Psoas muscle (tissue), 7 donors: ENCODE measurements at regions not wholly inside any gene's neighbourhood (a gene's known extent, or its start where the extent isn't known, plus 50 kb on each side); places are given as distances from the start of the nearest gene placed in this dataset.

Source experiments
- ATAC-seq, 4 donors: fragments of 200-7000 bp; cut with Tn5 transposase; one replicate each; pipeline ENCODE4 v1.9.1; 2020; ENCODE audit warnings: moderate library complexity in 3 of 4, mild to moderate bottlenecking in 2 of 4
- DNase-seq, 2 donors: peaks; one replicate each; pipeline ENCODE4 v3.0.0-alpha.2; 2020
- H3K27ac ChIP-seq: fragments of 200-600 bp; one replicate; pipeline ENCODE4 v1.8.0; 2022
- H3K27me3 ChIP-seq, 3 donors: fragments of 200-600 bp in 1 of 3; one replicate each; pipeline versions ENCODE4 v1.6.1 to v1.8.0; 2013 to 2022; ENCODE audit warnings: low read length in 2 of 3, mild to moderate bottlenecking in 2 of 3, moderate library complexity in 1 of 3; ENCODE audit not compliant: insufficient read depth in 3 of 3
- H3K36me3 ChIP-seq, 2 donors: fragments of 200-600 bp in 1 of 2; one replicate each; pipeline versions ENCODE4 v1.6.1 to v1.8.0; 2013 to 2022; ENCODE audit warnings: low read depth in 1 of 2, mild to moderate bottlenecking in 1 of 2, moderate library complexity in 1 of 2; ENCODE audit not compliant: insufficient read depth in 1 of 2
- H3K4me1 ChIP-seq: fragments of 200-600 bp; one replicate; pipeline ENCODE4 v1.8.0; 2022
- H3K4me3 ChIP-seq: fragments of 200-600 bp; one replicate; pipeline ENCODE4 v1.8.0; 2022; ENCODE audit warnings: mild to moderate bottlenecking
- H3K9me3 ChIP-seq: fragments of 200-600 bp; one replicate; pipeline ENCODE4 v1.8.0; 2022
- WGBS, 3 donors: extraction: QIAGEN DNeasy Blood & Tissue Kit; methylation state at CpG; one replicate each; pipeline versions ENCODE4 v1.1.6 to v1.1.7; 2013; 5-methylcytosine and 5-hydroxymethylcytosine counted together
- intact Hi-C, 2 donors: fragments of 100-400 bp; cut with DNase I; formaldehyde crosslinking; loops; one replicate each; pipeline versions ENCODE4 v1.11.0 to v1.14.2; 2022
- TF ChIP-seq, protein P1 (sequence below): fragments of 200-600 bp; IDR thresholded peaks from one replicate; pipeline ENCODE4 v1.8.0; 2022; ENCODE audit warnings: antibody characterized with exemption
- donor health status: healthy with polysubstance abuse.
- donor health status: DM: no; HTN: no; CAD: no; lungs with moderate emphysema.
- donor health status: Bipolar disorder and iron deficiency.
- donor health status: healthy.
- donor health status: DM: yes; HTN: yes; CAD: no.
- donor health status: DM: no; HTN: no; CAD: no.
- donor health status: DM: yes; HTN: yes; CAD: no.

- ATAC-seq (peak in 3 of 4 donors; percentile 74 to 82 (median 79)), DNase-seq (peak; percentile 35 to 65)
- H3K27me3 ChIP-seq = no peaks in the 10 kb centered on the region
- peaks cover 4% of the 10 kb centered on the region for H3K4me1 ChIP-seq
- intact Hi-C loops = no loop called here
- 17 to 39% (median 19%) methylated on average over 7 of the region's 7 CpGs for WGBS, 3 donors
- H3K9me3 ChIP-seq = no peaks in the 10 kb centered on the region
- H3K4me3 ChIP-seq = no peak overlapping the region
- H3K36me3 ChIP-seq = no peaks in the 10 kb centered on the region
- no peak overlapping the region for H3K27ac ChIP-seq
- TF ChIP-seq, protein P1, sequence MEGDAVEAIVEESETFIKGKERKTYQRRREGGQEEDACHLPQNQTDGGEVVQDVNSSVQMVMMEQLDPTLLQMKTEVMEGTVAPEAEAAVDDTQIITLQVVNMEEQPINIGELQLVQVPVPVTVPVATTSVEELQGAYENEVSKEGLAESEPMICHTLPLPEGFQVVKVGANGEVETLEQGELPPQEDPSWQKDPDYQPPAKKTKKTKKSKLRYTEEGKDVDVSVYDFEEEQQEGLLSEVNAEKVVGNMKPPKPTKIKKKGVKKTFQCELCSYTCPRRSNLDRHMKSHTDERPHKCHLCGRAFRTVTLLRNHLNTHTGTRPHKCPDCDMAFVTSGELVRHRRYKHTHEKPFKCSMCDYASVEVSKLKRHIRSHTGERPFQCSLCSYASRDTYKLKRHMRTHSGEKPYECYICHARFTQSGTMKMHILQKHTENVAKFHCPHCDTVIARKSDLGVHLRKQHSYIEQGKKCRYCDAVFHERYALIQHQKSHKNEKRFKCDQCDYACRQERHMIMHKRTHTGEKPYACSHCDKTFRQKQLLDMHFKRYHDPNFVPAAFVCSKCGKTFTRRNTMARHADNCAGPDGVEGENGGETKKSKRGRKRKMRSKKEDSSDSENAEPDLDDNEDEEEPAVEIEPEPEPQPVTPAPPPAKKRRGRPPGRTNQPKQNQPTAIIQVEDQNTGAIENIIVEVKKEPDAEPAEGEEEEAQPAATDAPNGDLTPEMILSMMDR = no peak
These were observed 167.4 kb downstream of the C1D start for GRCh38 chr2:67895227-67895941.

- Histone ChIP-seq H3K27me3 (no peaks in the 10 kb centered on the region), H3K4me3 (no peak overlapping the region), H3K36me3 (no peaks in the 10 kb centered on the region), H3K4me1 (peaks cover 4% of the 10 kb centered on the region), H3K27ac (no peak overlapping the region), H3K9me3 (no peaks in the 10 kb centered on the region)
- ATAC-seq = no peak
- no peak for DNase-seq
- WGBS, 3 donors = 77 to 80% (median 77%) methylated on average over 8 of the region's 8 CpGs
- TF ChIP-seq, protein P1 = no peak
- intact Hi-C loops = no loop called here
These were observed 166.7 kb downstream of the C1D start for GRCh38 chr2:67896076-67896475.

GRCh38 chr2:67896476-67896875, 166.3 kb downstream of the C1D start:
- no peak for DNase-seq
- no peaks in the 10 kb centered on the region for H3K36me3 ChIP-seq
- H3K27me3 ChIP-seq = no peaks in the 10 kb centered on the region
- H3K4me3 ChIP-seq = no peak overlapping the region
- no peaks in the 10 kb centered on the region for H3K9me3 ChIP-seq
- intact Hi-C loops = no loop called here
- ATAC-seq = no peak
- WGBS, 3 donors = 74 to 88% (median 75%) methylated on average over 2 of the region's 2 CpGs
- peaks cover 4% of the 10 kb centered on the region for H3K4me1 ChIP-seq
- TF ChIP-seq, protein P1 = no peak
- no peak overlapping the region for H3K27ac ChIP-seq

DNA sequence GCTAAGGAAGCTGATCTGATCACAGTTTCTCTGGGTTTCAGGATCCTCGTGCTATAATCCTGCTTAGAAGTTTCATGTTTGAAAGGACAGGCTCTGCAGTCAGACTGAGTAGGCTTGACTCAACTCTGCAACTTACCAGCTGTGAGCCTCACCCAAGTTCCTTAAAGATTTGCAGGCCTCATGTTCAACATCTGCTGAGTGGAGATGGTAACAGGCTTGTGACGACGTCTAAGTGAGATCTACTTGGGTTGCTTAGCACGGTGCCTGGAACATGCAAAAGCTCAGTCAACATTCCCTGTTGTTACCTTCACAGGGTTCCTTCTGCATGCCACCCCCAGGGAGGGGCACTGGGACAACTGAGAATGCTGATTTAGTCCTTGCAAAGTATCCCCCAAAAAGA, 164.2 kb downstream of the C1D start:
- intact Hi-C loops = no loop called here
- H3K27me3 ChIP-seq = no peaks in the 10 kb centered on the region
- DNase-seq = no peak
- no peak overlapping the region for H3K4me3 ChIP-seq
- no peak for ATAC-seq
- WGBS, 3 donors = 69 to 76% (median 72%) methylated on average over 4 of the region's 4 CpGs
- H3K9me3 ChIP-seq = no peaks in the 10 kb centered on the region
- TF ChIP-seq, protein P1 = no peak
- no peak overlapping the region for H3K27ac ChIP-seq
- H3K4me1 ChIP-seq = peaks cover 4% of the 10 kb centered on the region
- no peaks in the 10 kb centered on the region for H3K36me3 ChIP-seq

DNA sequence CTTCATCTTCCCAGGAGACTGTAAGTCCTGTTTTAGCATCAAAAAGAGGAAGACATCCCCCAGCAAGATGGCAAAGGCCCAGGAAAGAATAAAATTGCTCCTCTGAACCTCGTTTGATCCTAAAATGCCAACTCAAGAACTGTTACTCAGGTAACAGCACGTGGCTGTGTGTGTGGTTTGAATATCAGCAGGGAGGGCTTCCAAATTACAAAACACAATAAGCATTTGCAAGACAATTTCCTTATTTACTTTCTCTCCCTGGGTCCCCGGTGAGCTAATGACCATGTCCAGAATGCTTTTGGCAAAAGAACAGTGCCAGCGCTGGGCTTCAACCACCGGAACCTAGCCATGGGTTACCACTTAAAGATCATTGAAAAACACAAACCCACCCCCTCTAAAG, 163.6 kb downstream of the C1D start:
- H3K27me3 ChIP-seq = no peaks in the 10 kb centered on the region
- H3K36me3 ChIP-seq = no peaks in the 10 kb centered on the region
- intact Hi-C loops = no loop called here
- peaks cover 4% of the 10 kb centered on the region for H3K4me1 ChIP-seq
- no peak for DNase-seq
- no peak for ATAC-seq
- TF ChIP-seq, protein P1 = no peak
- WGBS, 3 donors = 42 to 53% (median 51%) methylated on average over 5 of the region's 5 CpGs
- H3K4me3 ChIP-seq = no peak overlapping the region
- no peaks in the 10 kb centered on the region for H3K9me3 ChIP-seq
- no peak overlapping the region for H3K27ac ChIP-seq
